CD4-positive, alpha-beta T cell treated with Interleukin-6 at 100 ng/mL for 8 hours (primary cell): ENCODE measurements at regions not wholly inside any gene's neighbourhood (a gene's known extent, or its start where the extent isn't known, plus 50 kb on each side); places are given as distances from the start of the nearest gene placed in this dataset.

Source experiments
- DNase-seq: peaks from one replicate; pipeline ENCODE4 v3.0.0-alpha.2; 2020; ENCODE audit warnings: mixed read lengths, low spot score

GRCh38 chr18:76130845-76131244 lies 364.2 kb downstream of the ZNF516 start:
- no peak for DNase-seq

GRCh38 chr18:76126327-76126726 lies 368.7 kb downstream of the ZNF516 start:
- no peak for DNase-seq

DNA sequence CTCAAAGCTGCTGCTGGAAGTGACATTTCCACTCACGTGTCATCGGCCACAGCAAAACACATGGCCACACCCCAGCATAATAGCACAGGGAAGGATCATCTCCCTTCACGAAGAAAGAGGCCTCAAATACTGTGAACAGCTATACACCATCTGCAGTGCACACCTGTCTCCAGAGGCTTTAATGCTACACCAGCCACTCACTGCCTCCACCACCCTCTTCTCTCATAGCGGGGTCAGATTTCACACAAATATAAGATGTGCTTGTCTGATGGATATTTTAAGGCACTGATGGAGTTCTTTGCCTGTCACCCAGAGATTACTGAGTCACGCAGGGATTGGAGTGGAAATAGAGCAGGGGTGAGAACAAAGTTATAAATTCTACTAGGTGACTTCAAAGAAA lies 374.0 kb downstream of the ZNF516 start:
- no peak for DNase-seq

GRCh38 chr18:76115580-76115979 lies 379.5 kb downstream of the ZNF516 start:
- DNase-seq = no peak

- no peak for DNase-seq
Observed at GRCh38 chr18:76113101-76113500, 381.9 kb downstream of the ZNF516 start.

DNA sequence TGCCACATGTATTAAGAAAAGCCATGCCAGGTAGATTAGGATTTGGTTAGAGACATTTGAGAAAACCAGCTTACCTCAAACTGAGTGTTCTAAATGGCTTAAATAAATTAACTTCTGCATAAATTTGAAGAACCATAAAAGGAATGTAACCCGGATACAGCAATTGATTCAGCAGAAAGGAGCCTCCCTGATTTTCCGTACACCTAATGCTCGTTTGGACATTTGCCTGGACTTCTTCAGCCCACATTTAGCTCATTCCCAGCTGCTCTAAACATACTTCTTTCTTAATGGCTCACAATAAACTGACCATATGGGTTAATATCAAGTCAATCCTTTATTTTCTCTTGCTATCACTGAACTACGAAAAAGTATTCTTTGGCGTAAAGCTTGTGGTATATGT lies 392.4 kb downstream of the ZNF516 start:
- DNase-seq = no peak

- DNase-seq = no peak
Observed at GRCh38 chr18:76102156-76102555, 392.9 kb downstream of the ZNF516 start.

GRCh38 chr18:76099931-76100457 lies 395.0 kb downstream of the ZNF516 start:
- DNase-seq = no peak

DNA sequence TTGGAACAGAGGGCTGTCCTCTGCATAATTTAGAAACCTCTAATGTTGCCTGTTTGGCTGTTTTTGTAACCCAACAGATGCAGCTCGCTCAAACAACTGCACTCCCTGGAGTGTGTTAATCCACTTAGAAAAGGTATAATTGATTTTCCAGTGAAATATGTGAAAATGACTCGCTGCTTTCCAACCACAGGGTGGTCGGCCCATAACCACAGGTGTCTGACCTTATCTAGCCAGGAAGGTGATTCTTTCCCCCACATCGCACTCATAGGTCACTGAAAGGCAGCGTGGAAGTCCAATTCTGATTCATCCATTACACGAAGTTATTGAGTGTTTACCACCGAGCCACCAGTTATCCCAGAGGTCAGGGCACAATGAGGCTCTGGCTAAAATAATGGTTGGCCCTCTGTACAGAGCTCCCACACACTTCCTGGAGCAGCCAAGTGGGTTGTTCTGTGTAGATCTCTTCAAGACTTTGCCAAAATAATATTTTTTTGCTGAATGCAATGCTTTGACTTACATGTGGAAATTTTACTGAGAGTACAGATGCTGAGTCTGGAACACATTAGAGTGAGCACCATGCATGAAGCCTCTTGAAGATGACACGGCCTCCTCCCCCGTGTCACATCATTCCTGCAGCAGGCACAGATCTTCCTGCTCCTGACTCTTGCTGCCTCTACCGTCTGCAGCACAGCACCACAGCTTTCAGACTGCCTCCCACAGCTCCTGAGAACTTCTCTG lies 396.2 kb downstream of the ZNF516 start:
- no peak for DNase-seq

DNA sequence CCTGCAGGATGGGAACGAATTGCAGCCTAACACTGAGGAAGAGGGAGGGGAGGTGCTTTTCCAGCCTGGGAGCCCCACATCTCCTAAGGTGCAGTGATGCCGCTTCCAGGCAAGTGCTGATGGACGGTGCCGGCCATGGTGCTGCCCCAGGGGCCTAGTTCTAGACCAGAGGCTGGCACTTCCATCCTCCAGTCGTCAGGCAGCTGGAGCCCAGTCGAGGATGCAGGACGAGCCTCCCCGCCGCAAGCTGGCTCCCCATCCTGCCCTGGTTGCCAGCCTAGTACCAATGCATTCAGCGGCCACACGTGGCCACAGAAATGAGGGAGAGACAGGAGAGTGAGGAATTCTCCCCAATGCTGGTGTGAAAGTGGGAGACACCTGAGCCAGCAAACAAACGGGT lies 413.5 kb downstream of the ZNF516 start:
- no peak for DNase-seq

- DNase-seq = no peak
Observed at GRCh38 chr18:76080430-76080829, 414.6 kb downstream of the ZNF516 start.

GRCh38 chr18:76075777-76076176 lies 419.3 kb downstream of the ZNF516 start:
- DNase-seq = no peak

- no peak for DNase-seq
Observed at GRCh38 chr18:76064998-76065397, 430.0 kb downstream of the ZNF516 start.

GRCh38 chr18:76058146-76058545 lies 436.9 kb downstream of the ZNF516 start:
- no peak for DNase-seq

DNA sequence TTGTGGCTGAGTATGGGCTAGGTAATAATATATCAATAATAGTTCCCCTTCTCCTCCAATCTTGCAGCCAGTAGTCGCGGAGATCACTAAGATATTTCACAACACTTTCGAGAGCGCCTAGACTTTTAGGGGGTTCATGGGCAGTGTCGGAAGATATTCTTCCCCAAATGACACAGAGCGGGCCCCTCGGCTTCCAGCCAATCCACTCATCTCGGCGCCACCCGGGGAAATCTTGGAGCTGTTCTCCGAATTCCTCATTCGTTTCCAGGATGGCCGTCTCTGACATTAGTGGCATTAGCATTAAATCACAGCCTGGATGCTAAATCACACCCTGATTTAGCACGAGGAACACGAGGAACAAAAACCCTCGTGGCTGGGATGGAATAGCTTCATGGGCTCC lies 437.7 kb downstream of the ZNF516 start:
- DNase-seq = no peak

- DNase-seq = no peak
Observed at GRCh38 chr18:76056471-76057110, 438.5 kb downstream of the ZNF516 start.

- DNase-seq = no peak
Observed at GRCh38 chr18:76055578-76055977, 439.5 kb downstream of the ZNF516 start.

DNA sequence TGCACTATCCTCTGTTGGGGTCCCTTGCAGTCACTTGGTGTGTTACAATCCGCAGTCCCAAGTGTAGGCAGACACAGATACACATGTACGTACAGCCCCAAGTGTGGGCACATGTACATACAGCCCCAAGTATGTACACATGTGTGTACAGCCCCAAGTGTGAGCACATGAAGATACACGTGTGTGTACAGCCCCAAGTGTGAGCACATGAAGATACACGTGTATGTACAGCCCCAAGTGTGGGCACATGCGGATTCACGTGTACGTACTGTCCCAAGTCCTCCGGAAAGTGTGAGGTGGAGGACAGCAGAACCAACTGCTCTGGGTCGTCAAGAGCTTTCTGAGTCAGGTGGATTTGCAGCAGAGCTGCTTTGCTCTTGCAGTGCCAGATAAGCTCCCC lies 440.0 kb downstream of the ZNF516 start:
- DNase-seq = no peak

GRCh38 chr18:76054156-76054555 lies 440.9 kb downstream of the ZNF516 start:
- no peak for DNase-seq

GRCh38 chr18:76053551-76053950 lies 441.5 kb downstream of the ZNF516 start:
- DNase-seq = no peak

DNA sequence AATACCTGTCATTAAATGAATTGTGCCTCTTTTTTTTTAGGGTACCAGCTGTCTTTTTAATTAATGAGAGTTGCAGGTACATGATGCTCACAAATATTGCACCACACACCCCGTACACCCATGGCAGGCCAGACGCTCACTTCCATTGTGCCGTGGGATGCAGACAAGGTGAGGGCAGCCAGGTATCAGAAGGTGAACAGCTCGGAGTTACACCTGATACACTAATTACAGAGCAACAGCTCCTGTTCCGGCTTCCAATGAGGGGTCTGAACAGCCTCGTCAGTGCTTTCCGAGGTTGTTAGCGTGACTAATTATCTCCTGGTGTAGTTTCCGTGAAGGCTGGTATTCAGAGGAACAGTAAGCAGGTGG lies 442.8 kb downstream of the ZNF516 start:
- DNase-seq = no peak

- no peak for DNase-seq
Observed at GRCh38 chr18:76051396-76052226, 443.4 kb downstream of the ZNF516 start.

DNA sequence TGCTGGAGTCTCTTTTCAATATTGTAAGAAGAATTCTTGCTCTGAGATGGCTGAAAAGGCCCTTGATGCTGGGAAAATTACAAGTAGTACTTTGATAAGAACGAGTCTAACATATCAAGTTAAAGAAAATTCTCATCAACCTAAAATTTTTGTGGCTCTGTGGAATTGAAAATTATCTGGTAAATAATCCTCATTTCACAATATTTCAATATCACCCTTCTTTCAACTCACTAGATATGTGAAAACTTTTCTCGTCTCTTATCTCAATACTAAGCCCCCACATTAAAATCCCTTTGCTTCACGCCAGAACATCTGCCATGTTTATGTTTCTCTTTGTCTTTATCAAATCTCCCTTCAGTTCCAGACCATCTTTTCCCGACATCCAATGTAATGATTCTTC lies 448.8 kb downstream of the ZNF516 start:
- no peak for DNase-seq
